ENCODE measurements at regions not wholly inside any gene's neighbourhood (a gene's known extent, or its start where the extent isn't known, plus 50 kb on each side); places are given as distances from the start of the nearest gene placed in this dataset.

DNA sequence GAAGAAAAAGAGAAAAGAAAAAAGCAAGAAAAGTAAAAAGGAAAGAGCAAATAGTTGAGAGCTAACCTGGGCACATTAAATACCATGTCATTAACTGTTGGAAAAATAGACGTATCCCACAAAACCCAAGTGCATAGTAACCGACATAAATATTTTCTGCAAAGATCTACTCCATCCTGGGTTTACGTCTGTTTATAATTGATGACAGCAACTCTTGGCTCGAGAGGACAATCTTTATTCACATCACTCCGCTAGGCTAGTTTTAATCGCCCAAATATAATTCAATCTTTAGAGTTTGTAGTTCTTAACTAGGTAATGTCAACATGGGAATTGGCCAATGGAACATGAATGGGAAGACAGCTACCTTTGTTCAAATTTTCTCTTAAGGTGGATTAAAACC lies 321.7 kb upstream of the TNC start:
- no peak overlapping the region for H3K27ac ChIP-seq (ENCODE audit: low read length)
- H3K36me3 ChIP-seq (ENCODE audit: insufficient read depth, low read length): no peaks in the 10 kb centered on the region
- no peak for TF ChIP-seq EZH2 (IDR thresholded peaks at IDR 0.05; ENCODE audit: borderline replicate concordance, low read depth, low read length, severe bottlenecking)
- TF ChIP-seq, protein P1, sequence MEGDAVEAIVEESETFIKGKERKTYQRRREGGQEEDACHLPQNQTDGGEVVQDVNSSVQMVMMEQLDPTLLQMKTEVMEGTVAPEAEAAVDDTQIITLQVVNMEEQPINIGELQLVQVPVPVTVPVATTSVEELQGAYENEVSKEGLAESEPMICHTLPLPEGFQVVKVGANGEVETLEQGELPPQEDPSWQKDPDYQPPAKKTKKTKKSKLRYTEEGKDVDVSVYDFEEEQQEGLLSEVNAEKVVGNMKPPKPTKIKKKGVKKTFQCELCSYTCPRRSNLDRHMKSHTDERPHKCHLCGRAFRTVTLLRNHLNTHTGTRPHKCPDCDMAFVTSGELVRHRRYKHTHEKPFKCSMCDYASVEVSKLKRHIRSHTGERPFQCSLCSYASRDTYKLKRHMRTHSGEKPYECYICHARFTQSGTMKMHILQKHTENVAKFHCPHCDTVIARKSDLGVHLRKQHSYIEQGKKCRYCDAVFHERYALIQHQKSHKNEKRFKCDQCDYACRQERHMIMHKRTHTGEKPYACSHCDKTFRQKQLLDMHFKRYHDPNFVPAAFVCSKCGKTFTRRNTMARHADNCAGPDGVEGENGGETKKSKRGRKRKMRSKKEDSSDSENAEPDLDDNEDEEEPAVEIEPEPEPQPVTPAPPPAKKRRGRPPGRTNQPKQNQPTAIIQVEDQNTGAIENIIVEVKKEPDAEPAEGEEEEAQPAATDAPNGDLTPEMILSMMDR (IDR thresholded peaks at IDR 0.05; ENCODE audit: borderline replicate concordance, extremely low read depth, low read length, poor library complexity, severe bottlenecking): no peak
- no peaks in the 10 kb centered on the region for H3K4me1 ChIP-seq (ENCODE audit: insufficient read depth, low read length)
- no peaks in the 10 kb centered on the region for H3K27me3 ChIP-seq (ENCODE audit: insufficient read depth, low read length, poor library complexity)
- H3K4me3 ChIP-seq (ENCODE audit: low read depth in 1 of 2, low read length in 2 of 2): no peak overlapping the region
- no peak overlapping the region for H3K9ac ChIP-seq (ENCODE audit: low read depth, low read length)
- H2AFZ ChIP-seq (ENCODE audit: low read depth, low read length): no peak overlapping the region
- H3K9me3 ChIP-seq (ENCODE audit: insufficient read depth, low read length, severe bottlenecking): no peaks in the 10 kb centered on the region
- H4K20me1 ChIP-seq (ENCODE audit: insufficient read depth, low read length): no peaks in the 10 kb centered on the region
- no peaks in the 10 kb centered on the region for H3K79me2 ChIP-seq (ENCODE audit: insufficient read depth, low read length)
- ATAC-seq (ENCODE audit: insufficient read depth, low read depth) (no peak), DNase-seq (no peak)
- no peak overlapping the region for H3K4me2 ChIP-seq (ENCODE audit: insufficient read depth, low read length)

DNA sequence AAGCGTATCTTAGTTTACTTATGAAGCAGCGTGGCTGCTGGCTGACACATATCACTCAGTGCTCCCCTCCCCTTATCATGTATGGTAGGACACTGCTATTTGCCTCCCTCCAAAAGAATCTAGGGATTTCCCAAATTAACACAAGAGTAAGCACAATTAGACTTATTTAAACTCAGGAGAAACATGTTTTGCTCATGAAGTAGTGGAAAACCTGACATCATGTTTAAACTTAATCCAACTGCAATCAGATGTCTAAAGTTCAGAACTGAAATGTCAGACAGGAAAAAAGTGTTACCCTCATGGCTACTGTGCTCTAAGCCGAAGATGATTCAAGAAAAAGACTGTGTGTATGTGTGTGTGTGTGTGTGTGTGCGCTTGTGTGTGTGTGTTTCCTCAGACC lies 324.1 kb upstream of the TNC start:
- Histone ChIP-seq H3K4me2 (ENCODE audit: insufficient read depth, low read length) (no peak overlapping the region), H3K36me3 (ENCODE audit: insufficient read depth, low read length) (no peaks in the 10 kb centered on the region), H3K27me3 (ENCODE audit: insufficient read depth, low read length, poor library complexity) (no peaks in the 10 kb centered on the region), H3K4me3 (ENCODE audit: low read depth in 1 of 2, low read length in 2 of 2) (no peak overlapping the region), H3K9me3 (ENCODE audit: insufficient read depth, low read length, severe bottlenecking) (no peaks in the 10 kb centered on the region), H3K4me1 (ENCODE audit: insufficient read depth, low read length) (no peaks in the 10 kb centered on the region), H3K9ac (ENCODE audit: low read depth, low read length) (no peak overlapping the region), H3K79me2 (ENCODE audit: insufficient read depth, low read length) (no peaks in the 10 kb centered on the region), H3K27ac (ENCODE audit: low read length) (no peak overlapping the region), H2AFZ (ENCODE audit: low read depth, low read length) (no peak overlapping the region), H4K20me1 (ENCODE audit: insufficient read depth, low read length) (no peaks in the 10 kb centered on the region)
- ATAC-seq (ENCODE audit: insufficient read depth, low read depth) (no peak), DNase-seq (no peak)
- no peak for TF ChIP-seq EZH2 (IDR thresholded peaks at IDR 0.05; ENCODE audit: borderline replicate concordance, low read depth, low read length, severe bottlenecking)
- TF ChIP-seq, protein P1 (IDR thresholded peaks at IDR 0.05; ENCODE audit: borderline replicate concordance, extremely low read depth, low read length, poor library complexity, severe bottlenecking): no peak

DNA sequence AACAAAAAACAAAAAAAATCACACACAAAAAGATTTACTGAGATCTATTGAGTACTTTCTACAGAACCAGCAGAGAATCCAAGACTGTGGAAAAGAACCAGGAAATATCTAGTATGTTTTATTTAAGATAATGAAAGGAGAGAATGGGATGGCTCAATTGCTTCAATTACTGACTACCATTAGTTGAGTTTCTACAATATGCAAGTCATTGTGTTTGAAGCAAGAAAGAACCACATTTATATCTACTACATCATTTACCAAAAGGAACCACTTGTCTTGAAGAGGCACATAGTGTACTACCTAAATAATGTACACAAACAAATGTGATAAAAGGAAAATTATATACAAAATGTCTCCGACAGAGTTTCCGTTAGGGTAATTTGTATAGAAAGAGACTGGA lies 325.9 kb upstream of the TNC start:
- no peak overlapping the region for H3K4me3 ChIP-seq (ENCODE audit: low read depth in 1 of 2, low read length in 2 of 2)

More for the DNA sequence above, 325.9 kb upstream of the TNC start:
- H4K20me1 ChIP-seq (ENCODE audit: insufficient read depth, low read length): no peaks in the 10 kb centered on the region
- TF ChIP-seq, protein P1 (IDR thresholded peaks at IDR 0.05; ENCODE audit: borderline replicate concordance, extremely low read depth, low read length, poor library complexity, severe bottlenecking): no peak
- TF ChIP-seq EZH2 (IDR thresholded peaks at IDR 0.05; ENCODE audit: borderline replicate concordance, low read depth, low read length, severe bottlenecking): no peak
- DNase-seq (no peak), ATAC-seq (ENCODE audit: insufficient read depth, low read depth) (no peak)
- H3K27me3 ChIP-seq (ENCODE audit: insufficient read depth, low read length, poor library complexity): no peaks in the 10 kb centered on the region
- no peaks in the 10 kb centered on the region for H3K9me3 ChIP-seq (ENCODE audit: insufficient read depth, low read length, severe bottlenecking)
- H3K4me1 ChIP-seq (ENCODE audit: insufficient read depth, low read length): no peaks in the 10 kb centered on the region
- H3K27ac ChIP-seq (ENCODE audit: low read length): no peak overlapping the region
- H3K4me2 ChIP-seq (ENCODE audit: insufficient read depth, low read length): no peak overlapping the region
- no peak overlapping the region for H3K9ac ChIP-seq (ENCODE audit: low read depth, low read length)
- no peak overlapping the region for H2AFZ ChIP-seq (ENCODE audit: low read depth, low read length)
- H3K79me2 ChIP-seq (ENCODE audit: insufficient read depth, low read length): no peaks in the 10 kb centered on the region
- H3K36me3 ChIP-seq (ENCODE audit: insufficient read depth, low read length): no peaks in the 10 kb centered on the region

Data from DND-41 (cell line).